PC-3 (cell line): ENCODE measurements at regions not wholly inside any gene's neighbourhood (a gene's known extent, or its start where the extent isn't known, plus 50 kb on each side); places are given as distances from the start of the nearest gene placed in this dataset.

Experiments used
- ATAC-seq: fragments of 200-7000 bp; cut with Tn5 transposase; 2 replicates; pipeline ENCODE4 v1.9.1; 2020; ENCODE audit warnings: mild to moderate bottlenecking, moderate library complexity
- BruUV-seq: library from RNA; stranded (reverse); fragments of 400-500 nt; replicated peaks from 2 replicates; lab custom pipeline; 2021; lab: Mats Ljungman, UMichigan
- CTCF ChIA-PET: fragments of 300-600 bp; sonication (Branson Sonifier 250); formaldehyde crosslinking; loops from one replicate; lab custom pipeline; 2022; ENCODE audit warnings: antibody characterized with exemption; lab: Charles Lee
- POLR2A ChIA-PET: fragments of 300-600 bp; sonication (Branson Sonifier 250); formaldehyde crosslinking; loops from one replicate; lab custom pipeline; 2022; ENCODE audit warnings: antibody characterized with exemption; ENCODE audit not compliant: unreplicated experiment; lab: Charles Lee
- DNase-seq: peaks from one replicate; pipeline ENCODE4 v3.0.0-alpha.2; 2015
- H2AFZ ChIP-seq: fragments of 300-600 bp; sonication (generic); 2 replicates; pipeline ENCODE4 v1.6.0; 2016; ENCODE audit warnings: antibody characterized with exemption, low read length
- H3F3A ChIP-seq: fragments of 300-600 bp; sonication (generic); one replicate; pipeline ENCODE4 v1.6.0; 2017; ENCODE audit warnings: antibody characterized with exemption, low read length, control low read depth, mild to moderate bottlenecking; ENCODE audit not compliant: unreplicated experiment
- H3K27ac ChIP-seq: fragments of 300-600 bp; sonication (generic); 2 replicates; pipeline ENCODE4 v1.5.1; 2016; ENCODE audit warnings: mild to moderate bottlenecking, low read length
- H3K27me3 ChIP-seq: fragments of 300-600 bp; sonication (generic); 2 replicates; pipeline ENCODE4 v1.6.1; 2016; ENCODE audit warnings: low read length, mixed read lengths
- H3K36me3 ChIP-seq: fragments of 300-600 bp; sonication (generic); 2 replicates; pipeline ENCODE4 v1.6.1; 2016; ENCODE audit warnings: low read depth, mixed run types, low read length, mixed read lengths
- H3K4me1 ChIP-seq: fragments of 300-600 bp; sonication (generic); 2 replicates; pipeline ENCODE4 v1.5.1; 2016; ENCODE audit warnings: low read length; ENCODE audit not compliant: insufficient read depth
- H3K4me2 ChIP-seq: fragments of 300-600 bp; sonication (generic); 2 replicates; pipeline ENCODE4 v1.6.0; 2016; ENCODE audit warnings: low read length
- H3K4me3 ChIP-seq: fragments of 300-600 bp; sonication (generic); 2 replicates; pipeline ENCODE4 v1.5.1; 2016; ENCODE audit warnings: mild to moderate bottlenecking, low read length, mixed read lengths
- H3K79me2 ChIP-seq: fragments of 300-600 bp; sonication (generic); 2 replicates; pipeline ENCODE4 v1.6.1; 2017; ENCODE audit warnings: low read length, mixed read lengths
- H3K9ac ChIP-seq: fragments of 300-600 bp; sonication (generic); 2 replicates; pipeline ENCODE4 v1.6.0; 2016; ENCODE audit warnings: mild to moderate bottlenecking, low read length
- H3K9me2 ChIP-seq: fragments of 300-600 bp; sonication (generic); replicated peaks from 2 replicates; pipeline ENCODE4 v1.6.1; 2016; ENCODE audit warnings: mixed run types, low read length, mixed read lengths
- H3K9me3 ChIP-seq: fragments of 300-600 bp; sonication (generic); 2 replicates; pipeline ENCODE4 v1.6.1; 2016; ENCODE audit warnings: low read length, mixed read lengths
- H4K20me1 ChIP-seq: fragments of 300-600 bp; sonication (generic); 2 replicates; pipeline ENCODE4 v1.6.1; 2016; ENCODE audit warnings: low read length, mixed read lengths
- EZH2 ChIP-seq: fragments of 300-600 bp; sonication (generic); IDR thresholded peaks from one replicate; pipeline ENCODE4 v1.6.1; 2017; ENCODE audit warnings: antibody characterized with exemption, mild to moderate bottlenecking, low read length; ENCODE audit not compliant: unreplicated experiment
- EZH2phosphoT487 ChIP-seq: fragments of 300-600 bp; sonication (generic); IDR thresholded peaks from 2 replicates; pipeline ENCODE4 v1.6.1; 2018; ENCODE audit warnings: mild to moderate bottlenecking, antibody characterized with exemption, low read length, borderline replicate concordance
- intact Hi-C: fragments of 100-400 bp; cut with micrococcal nuclease; formaldehyde crosslinking; loops from 2 replicates; pipeline ENCODE4 v1.9.0; 2023
- TF ChIP-seq, protein P1 (sequence below): fragments of 300-600 bp; sonication (generic); conservative IDR thresholded peaks from 2 replicates; pipeline ENCODE4 v1.5.1; 2017; ENCODE audit warnings: antibody characterized with exemption, low read depth, mild to moderate bottlenecking, low read length

DNA sequence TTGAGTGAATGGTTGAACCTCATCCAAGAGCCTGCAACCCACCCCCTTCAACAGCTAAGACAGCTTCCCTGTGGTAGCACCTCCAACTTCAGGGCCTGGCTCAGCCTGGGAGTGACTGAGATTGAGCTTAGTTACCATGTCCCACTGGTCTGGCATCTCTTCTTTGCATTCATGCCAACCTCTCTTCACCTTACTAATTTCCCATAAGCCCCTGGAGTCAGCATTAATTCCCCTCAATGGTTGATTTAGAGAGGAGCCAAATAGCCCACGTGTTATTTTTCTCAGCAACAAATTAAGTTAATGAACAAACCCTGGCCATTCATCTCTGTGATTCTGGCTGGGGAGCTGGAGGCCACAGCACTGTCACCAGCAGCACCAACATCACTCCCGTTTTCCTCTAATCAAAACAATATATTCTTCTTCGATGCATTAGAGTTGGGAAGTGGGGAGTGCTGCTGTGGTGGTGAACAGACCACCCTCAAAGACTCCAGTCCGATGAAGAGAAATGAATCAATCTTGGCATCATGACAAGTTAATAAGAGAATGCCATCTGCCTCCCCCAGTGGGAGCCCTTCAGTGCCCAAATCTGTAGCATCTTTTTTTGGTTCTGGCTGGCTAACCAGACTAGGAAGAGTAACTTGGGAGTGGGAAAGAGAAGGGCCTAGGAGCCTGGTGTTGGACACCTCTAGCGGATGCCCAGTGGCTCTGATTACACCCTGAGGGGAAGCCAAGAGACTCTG lies 83.2 kb upstream of the ADRA1D start:
- ChIA-PET POLR2A (no interaction called here), CTCF (no interaction called here)
- BruUV-seq: no TSS peak
- Histone ChIP-seq H2AFZ (no peak overlapping the region), H3K27me3 (no peaks in the 10 kb centered on the region), H3K36me3 (no peaks in the 10 kb centered on the region), H3K9me2 (no peaks in the 10 kb centered on the region), H3K9me3 (no peaks in the 10 kb centered on the region), H3K79me2 (no peaks in the 10 kb centered on the region), H3K4me1 (no peaks in the 10 kb centered on the region), H3K4me3 (no peak overlapping the region), H3K9ac (no peak overlapping the region), H4K20me1 (no peaks in the 10 kb centered on the region), H3F3A (no peaks in the 10 kb centered on the region), H3K4me2 (no peak overlapping the region), H3K27ac (no peak overlapping the region)
- no peak for TF ChIP-seq EZH2phosphoT487
- TF ChIP-seq EZH2: no peak
- TF ChIP-seq, protein P1, sequence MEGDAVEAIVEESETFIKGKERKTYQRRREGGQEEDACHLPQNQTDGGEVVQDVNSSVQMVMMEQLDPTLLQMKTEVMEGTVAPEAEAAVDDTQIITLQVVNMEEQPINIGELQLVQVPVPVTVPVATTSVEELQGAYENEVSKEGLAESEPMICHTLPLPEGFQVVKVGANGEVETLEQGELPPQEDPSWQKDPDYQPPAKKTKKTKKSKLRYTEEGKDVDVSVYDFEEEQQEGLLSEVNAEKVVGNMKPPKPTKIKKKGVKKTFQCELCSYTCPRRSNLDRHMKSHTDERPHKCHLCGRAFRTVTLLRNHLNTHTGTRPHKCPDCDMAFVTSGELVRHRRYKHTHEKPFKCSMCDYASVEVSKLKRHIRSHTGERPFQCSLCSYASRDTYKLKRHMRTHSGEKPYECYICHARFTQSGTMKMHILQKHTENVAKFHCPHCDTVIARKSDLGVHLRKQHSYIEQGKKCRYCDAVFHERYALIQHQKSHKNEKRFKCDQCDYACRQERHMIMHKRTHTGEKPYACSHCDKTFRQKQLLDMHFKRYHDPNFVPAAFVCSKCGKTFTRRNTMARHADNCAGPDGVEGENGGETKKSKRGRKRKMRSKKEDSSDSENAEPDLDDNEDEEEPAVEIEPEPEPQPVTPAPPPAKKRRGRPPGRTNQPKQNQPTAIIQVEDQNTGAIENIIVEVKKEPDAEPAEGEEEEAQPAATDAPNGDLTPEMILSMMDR: no peak
- intact Hi-C loops: no loop called here
- DNase-seq (no peak), ATAC-seq (no peak)

DNA sequence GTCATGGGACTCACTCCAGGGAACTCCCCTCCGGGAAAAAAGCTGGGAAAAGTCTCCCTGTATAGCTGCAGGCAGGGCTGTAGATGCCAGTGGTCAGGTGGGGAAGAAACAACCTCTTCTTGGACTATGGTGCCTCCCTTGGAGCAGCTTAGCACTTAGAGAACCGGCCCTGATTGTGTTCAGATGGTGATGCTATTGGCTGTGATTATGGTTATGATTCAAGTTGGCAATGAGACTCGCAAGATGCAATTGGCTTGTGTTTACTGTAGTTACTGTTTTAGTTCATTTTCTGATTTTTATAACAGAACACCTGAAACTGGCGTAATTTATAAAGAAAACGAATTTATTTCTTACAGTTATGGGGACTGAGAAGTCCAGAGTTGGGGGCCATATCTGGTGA lies 80.9 kb upstream of the ADRA1D start:
- Histone ChIP-seq H3F3A (no peaks in the 10 kb centered on the region), H3K9me2 (no peaks in the 10 kb centered on the region), H3K4me2 (no peak overlapping the region), H3K9me3 (no peaks in the 10 kb centered on the region), H3K27ac (no peak overlapping the region), H2AFZ (no peak overlapping the region), H3K4me3 (no peak overlapping the region), H3K36me3 (no peaks in the 10 kb centered on the region), H3K4me1 (peaks cover 10% of the 10 kb centered on the region; the same call in 1 of the 2 replicates), H3K9ac (no peak overlapping the region), H3K27me3 (no peaks in the 10 kb centered on the region), H4K20me1 (no peaks in the 10 kb centered on the region), H3K79me2 (no peaks in the 10 kb centered on the region)
- TF ChIP-seq EZH2: no peak
- CTCF ChIA-PET: no interaction called here
- POLR2A ChIA-PET: no interaction called here
- ATAC-seq: no peak
- no peak for DNase-seq
- no TSS peak for BruUV-seq
- intact Hi-C loops: no loop called here

- DNase-seq: no peak
- H3K79me2 ChIP-seq: no peaks in the 10 kb centered on the region
- H3K4me3 ChIP-seq: no peak overlapping the region
- no peaks in the 10 kb centered on the region for H3F3A ChIP-seq
- no peak overlapping the region for H2AFZ ChIP-seq
- BruUV-seq: no TSS peak
- CTCF ChIA-PET: no interaction called here
- no peak overlapping the region for H3K4me2 ChIP-seq
- no peak overlapping the region for H3K9ac ChIP-seq
- H3K36me3 ChIP-seq: no peaks in the 10 kb centered on the region
- no peaks in the 10 kb centered on the region for H3K9me3 ChIP-seq
- POLR2A ChIA-PET: no interaction called here
- ATAC-seq: no peak
- H4K20me1 ChIP-seq: no peaks in the 10 kb centered on the region
- peaks cover 10% of the 10 kb centered on the region; the same call in 1 of the 2 replicates for H3K4me1 ChIP-seq
- no peaks in the 10 kb centered on the region for H3K9me2 ChIP-seq
- intact Hi-C loops: no loop called here
- H3K27me3 ChIP-seq: no peaks in the 10 kb centered on the region
- H3K27ac ChIP-seq: no peak overlapping the region
- no peak for TF ChIP-seq EZH2phosphoT487
- TF ChIP-seq, protein P1: peak; percentile 22; the same call in 1 of the 2 replicates
These were observed 80.1 kb upstream of the ADRA1D start for GRCh38 chr20:4329232-4329631.
